Suprapubic skin (tissue), 4 donors: ENCODE measurements at regions not wholly inside any gene's neighbourhood (a gene's known extent, or its start where the extent isn't known, plus 50 kb on each side); places are given as distances from the start of the nearest gene placed in this dataset.

Experiments used
- DNase-seq, 2 donors: peaks; one replicate each; pipeline ENCODE4 v3.0.0-alpha.2; 2019; ENCODE audit warnings: low spot score in 2 of 2
- H3K27ac ChIP-seq: fragments of 200-600 bp; sonication (generic); one replicate; pipeline ENCODE4 v1.5.1; 2019
- H3K27me3 ChIP-seq: fragments of 200-600 bp; sonication (generic); one replicate; pipeline ENCODE4 v1.5.1; 2019
- H3K36me3 ChIP-seq: fragments of 200-600 bp; sonication (generic); one replicate; pipeline ENCODE4 v1.5.1; 2019
- H3K4me1 ChIP-seq: fragments of 200-600 bp; sonication (generic); one replicate; pipeline ENCODE4 v1.5.1; 2019
- H3K4me3 ChIP-seq: fragments of 200-600 bp; sonication (generic); one replicate; pipeline ENCODE4 v1.5.1; 2019; ENCODE audit warnings: mild to moderate bottlenecking
- H3K9me3 ChIP-seq: fragments of 200-600 bp; sonication (generic); one replicate; pipeline ENCODE4 v1.5.1; 2019
- EP300 ChIP-seq: sonication (generic); formaldehyde crosslinking; IDR thresholded peaks from one replicate; pipeline ENCODE4 v1.6.1; 2017; ENCODE audit warnings: antibody characterized with exemption
- POLR2A ChIP-seq, 2 donors: fragments of 450-650 bp; IDR thresholded peaks; one replicate each; pipeline ENCODE4 v1.6.1; 2017; ENCODE audit warnings: antibody characterized with exemption in 2 of 2, mild to moderate bottlenecking in 2 of 2, moderate library complexity in 2 of 2
- POLR2AphosphoS5 ChIP-seq, 3 donors: sonication (generic); formaldehyde crosslinking; IDR thresholded peaks; one replicate each; pipeline ENCODE4 v1.6.1; 2017; ENCODE audit warnings: antibody characterized with exemption in 3 of 3
- WGBS: methylation state at CpG from one replicate; pipeline ENCODE4 v1.1.5; 2018; 5-methylcytosine and 5-hydroxymethylcytosine counted together
- TF ChIP-seq, protein P1 (sequence below), 2 donors: fragments of 200-600 bp in 1 of 2; fragments of 450-650 bp in 1 of 2; sonication (generic) in 1 of 2; IDR thresholded peaks; one replicate each; pipeline ENCODE4 v1.5.1; 2016 to 2019; ENCODE audit warnings: antibody characterized with exemption in 2 of 2, mild to moderate bottlenecking in 1 of 2, moderate library complexity in 1 of 2

DNA sequence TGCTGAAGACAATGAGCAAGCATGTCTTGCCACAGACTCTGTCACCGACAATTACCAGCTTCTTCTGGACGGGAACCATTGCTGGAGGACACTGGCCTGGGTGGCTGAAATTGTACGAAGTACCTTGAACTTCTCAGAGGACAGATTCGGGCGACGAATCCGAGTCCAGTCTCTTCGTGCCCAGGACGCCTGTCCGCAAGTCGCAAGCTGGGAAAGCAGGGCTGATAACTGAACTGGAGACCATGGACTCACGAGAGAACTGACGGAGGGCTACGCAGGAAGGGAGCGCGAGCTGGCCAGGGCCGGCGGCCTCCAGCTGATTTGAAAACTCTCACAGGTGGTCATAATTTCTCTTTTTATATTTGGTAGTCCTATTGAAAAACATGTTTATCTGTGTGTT is 1229.5 kb upstream of the MAP3K7 start:
- Histone ChIP-seq H3K27me3 (no peaks in the 10 kb centered on the region), H3K27ac (no peak overlapping the region), H3K9me3 (no peaks in the 10 kb centered on the region), H3K4me3 (no peak overlapping the region), H3K36me3 (no peaks in the 10 kb centered on the region), H3K4me1 (no peaks in the 10 kb centered on the region)
- DNase-seq: peak in 1 of 2 donors; percentile 44
- 95% methylated on average over 18 of the region's 18 CpGs for WGBS
- TF ChIP-seq POLR2AphosphoS5 (IDR thresholded peaks at IDR 0.05) (no peak), POLR2A (IDR thresholded peaks at IDR 0.05) (no peak), EP300 (no peak)
- TF ChIP-seq, protein P1, sequence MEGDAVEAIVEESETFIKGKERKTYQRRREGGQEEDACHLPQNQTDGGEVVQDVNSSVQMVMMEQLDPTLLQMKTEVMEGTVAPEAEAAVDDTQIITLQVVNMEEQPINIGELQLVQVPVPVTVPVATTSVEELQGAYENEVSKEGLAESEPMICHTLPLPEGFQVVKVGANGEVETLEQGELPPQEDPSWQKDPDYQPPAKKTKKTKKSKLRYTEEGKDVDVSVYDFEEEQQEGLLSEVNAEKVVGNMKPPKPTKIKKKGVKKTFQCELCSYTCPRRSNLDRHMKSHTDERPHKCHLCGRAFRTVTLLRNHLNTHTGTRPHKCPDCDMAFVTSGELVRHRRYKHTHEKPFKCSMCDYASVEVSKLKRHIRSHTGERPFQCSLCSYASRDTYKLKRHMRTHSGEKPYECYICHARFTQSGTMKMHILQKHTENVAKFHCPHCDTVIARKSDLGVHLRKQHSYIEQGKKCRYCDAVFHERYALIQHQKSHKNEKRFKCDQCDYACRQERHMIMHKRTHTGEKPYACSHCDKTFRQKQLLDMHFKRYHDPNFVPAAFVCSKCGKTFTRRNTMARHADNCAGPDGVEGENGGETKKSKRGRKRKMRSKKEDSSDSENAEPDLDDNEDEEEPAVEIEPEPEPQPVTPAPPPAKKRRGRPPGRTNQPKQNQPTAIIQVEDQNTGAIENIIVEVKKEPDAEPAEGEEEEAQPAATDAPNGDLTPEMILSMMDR (IDR thresholded peaks at IDR 0.05): no peak

DNA sequence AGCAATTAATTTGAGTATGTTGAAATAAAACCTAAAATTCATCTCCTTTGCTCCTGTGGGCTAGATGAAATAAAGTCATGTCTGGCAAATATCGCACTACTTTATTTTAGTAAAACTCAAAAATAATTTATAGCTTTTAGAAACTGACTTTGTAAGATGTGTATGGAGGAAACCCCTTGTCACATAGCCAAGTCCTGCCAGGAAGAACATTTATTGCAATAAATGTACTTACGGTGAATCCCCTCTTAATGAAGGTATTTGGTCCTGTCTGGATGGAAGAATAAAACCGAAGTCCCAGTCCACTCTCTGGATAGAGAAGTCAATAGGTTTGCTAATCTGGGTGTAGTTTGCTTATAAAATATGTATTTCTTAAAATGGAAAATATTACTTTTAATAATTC is 1226.8 kb upstream of the MAP3K7 start:
- 49% methylated on average over 3 of the region's 3 CpGs for WGBS
- no peak for TF ChIP-seq EP300

DNA sequence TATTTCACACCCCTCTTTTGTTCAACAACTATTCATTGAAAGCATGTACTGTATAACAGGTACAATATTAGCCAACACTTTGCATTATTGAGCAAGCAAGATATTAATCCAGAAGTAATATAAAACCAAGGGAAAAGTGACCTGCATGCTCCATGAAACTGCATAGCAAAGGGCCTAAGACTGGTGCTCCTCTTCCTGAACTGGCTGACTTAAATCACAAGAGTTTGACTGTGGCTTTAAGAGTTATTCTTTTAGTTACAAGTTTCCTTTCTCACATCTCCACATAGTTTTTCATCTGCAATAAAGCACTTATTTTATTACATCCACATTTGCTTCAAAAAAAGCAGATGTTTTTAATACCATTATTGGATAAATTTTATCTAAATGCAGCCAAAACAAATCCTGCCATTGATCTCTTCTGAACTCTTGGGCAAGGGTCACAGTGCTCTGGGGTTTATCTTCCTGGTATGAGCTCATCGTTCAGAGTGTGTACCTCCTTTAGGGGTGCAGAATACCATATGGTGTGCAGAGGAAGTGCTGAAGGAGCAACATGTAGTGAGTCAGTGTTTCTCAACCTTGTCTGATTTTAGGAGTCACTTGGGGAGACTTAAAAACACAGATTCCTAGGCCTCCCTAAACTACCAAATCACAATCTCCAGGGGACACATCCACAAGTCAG is 1225.9 kb upstream of the MAP3K7 start:
- no peaks in the 10 kb centered on the region for H3K36me3 ChIP-seq
- 11% methylated on average over 1 of the region's 1 CpG for WGBS
- TF ChIP-seq, protein P1 (IDR thresholded peaks at IDR 0.05): no peak
- no peak for TF ChIP-seq POLR2A (IDR thresholded peaks at IDR 0.05)
- TF ChIP-seq EP300: no peak
- TF ChIP-seq POLR2AphosphoS5 (IDR thresholded peaks at IDR 0.05): no peak
- H3K27me3 ChIP-seq: no peaks in the 10 kb centered on the region
- DNase-seq: no peak
- H3K9me3 ChIP-seq: no peaks in the 10 kb centered on the region
- H3K4me3 ChIP-seq: no peak overlapping the region
- H3K27ac ChIP-seq: no peak overlapping the region
- no peaks in the 10 kb centered on the region for H3K4me1 ChIP-seq

More for the DNA sequence above, 1226.8 kb upstream of the MAP3K7 start:
- no peaks in the 10 kb centered on the region for H3K4me1 ChIP-seq
- H3K27me3 ChIP-seq: no peaks in the 10 kb centered on the region
- H3K9me3 ChIP-seq: no peaks in the 10 kb centered on the region
- H3K27ac ChIP-seq: no peak overlapping the region
- H3K36me3 ChIP-seq: no peaks in the 10 kb centered on the region
- no peak for DNase-seq
- H3K4me3 ChIP-seq: no peak overlapping the region

DNA sequence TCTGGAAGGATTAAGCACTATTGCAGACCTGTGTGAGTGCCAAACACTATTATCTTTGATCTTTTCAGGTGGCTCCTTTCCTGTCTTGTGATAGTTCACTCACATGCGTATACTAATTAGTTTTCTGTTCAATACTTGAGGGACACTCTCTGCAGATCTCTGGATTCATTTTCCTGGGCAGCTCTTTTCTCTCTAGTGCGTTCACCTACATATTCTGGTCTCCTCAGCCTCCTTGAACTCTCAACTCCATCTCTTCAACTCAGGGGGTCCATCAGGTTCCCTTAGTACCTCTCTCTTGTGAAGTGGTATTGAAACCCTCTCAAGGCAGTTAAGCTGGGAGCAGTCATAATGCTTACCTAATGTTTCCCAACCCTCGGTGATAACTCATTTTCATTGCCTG is 1218.1 kb upstream of the MAP3K7 start:
- no peak overlapping the region for H3K4me3 ChIP-seq
- no peaks in the 10 kb centered on the region for H3K27me3 ChIP-seq
- no peak overlapping the region for H3K27ac ChIP-seq
- WGBS: 75% methylated on average over 3 of the region's 3 CpGs
- TF ChIP-seq POLR2A (IDR thresholded peaks at IDR 0.05): no peak
- TF ChIP-seq EP300: no peak
- TF ChIP-seq, protein P1 (IDR thresholded peaks at IDR 0.05): no peak
- TF ChIP-seq POLR2AphosphoS5 (IDR thresholded peaks at IDR 0.05): no peak
- no peaks in the 10 kb centered on the region for H3K36me3 ChIP-seq
- no peak for DNase-seq
- H3K4me1 ChIP-seq: no peaks in the 10 kb centered on the region
- H3K9me3 ChIP-seq: no peaks in the 10 kb centered on the region

DNA sequence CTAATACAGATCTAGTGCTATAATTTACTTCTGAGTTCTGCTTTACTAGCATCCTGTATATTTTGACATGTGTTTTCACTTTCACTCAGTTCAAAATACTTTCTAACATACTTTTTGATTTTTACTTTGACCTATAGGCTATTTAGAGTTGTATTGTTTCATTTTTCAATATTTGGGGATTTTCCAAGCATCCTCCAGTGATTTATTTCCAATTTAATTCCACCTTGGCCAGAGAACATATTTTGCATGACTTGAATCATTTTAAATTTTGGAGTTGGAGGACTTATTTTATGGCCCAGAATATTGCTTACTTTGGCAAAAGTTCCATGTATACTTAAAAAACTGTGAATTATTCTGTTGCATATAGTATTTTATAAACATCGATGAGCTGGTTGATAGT is 1215.6 kb upstream of the MAP3K7 start:
- 91% methylated on average over 1 of the region's 1 CpG for whole genome bisulfite sequencing
- no peaks in the 10 kb centered on the region for H3K9me3 ChIP-seq
- no peaks in the 10 kb centered on the region for H3K27me3 ChIP-seq
- no peak overlapping the region for H3K27ac ChIP-seq
- H3K4me3 ChIP-seq: no peak overlapping the region
- no peak for DNase-seq
- no peaks in the 10 kb centered on the region for H3K4me1 ChIP-seq
- no peak for TF ChIP-seq POLR2A (IDR thresholded peaks at IDR 0.05)
- no peak for TF ChIP-seq EP300
- TF ChIP-seq POLR2AphosphoS5 (IDR thresholded peaks at IDR 0.05): no peak
- TF ChIP-seq, protein P1 (IDR thresholded peaks at IDR 0.05): no peak
- H3K36me3 ChIP-seq: no peaks in the 10 kb centered on the region

DNA sequence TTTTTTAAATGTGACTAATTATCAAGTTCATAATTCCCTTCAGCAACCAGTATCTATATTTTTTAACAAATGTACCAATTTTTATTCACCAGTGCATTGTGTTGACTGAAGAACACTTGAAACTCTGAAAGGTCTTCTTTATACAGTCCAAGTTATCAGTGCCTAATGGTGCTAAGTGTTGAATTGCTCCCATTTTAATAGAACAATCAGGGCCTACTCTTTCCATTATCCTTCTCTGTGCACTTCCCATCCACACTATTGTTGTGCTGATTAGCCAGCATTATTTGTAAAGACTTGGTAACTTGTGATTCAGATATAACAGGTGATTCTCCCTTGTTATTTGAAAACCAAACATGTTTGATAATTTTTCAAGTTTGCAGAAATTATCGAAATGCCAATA is 1209.7 kb upstream of the MAP3K7 start:
- no peak for TF ChIP-seq POLR2A (IDR thresholded peaks at IDR 0.05)
- TF ChIP-seq, protein P1 (IDR thresholded peaks at IDR 0.05): no peak
- TF ChIP-seq EP300: no peak
- TF ChIP-seq POLR2AphosphoS5 (IDR thresholded peaks at IDR 0.05): no peak
- Histone ChIP-seq H3K36me3 (no peaks in the 10 kb centered on the region), H3K27ac (no peak overlapping the region), H3K27me3 (no peaks in the 10 kb centered on the region), H3K4me1 (no peaks in the 10 kb centered on the region), H3K4me3 (no peak overlapping the region), H3K9me3 (no peaks in the 10 kb centered on the region)
- DNase-seq: no peak
- WGBS: 96% methylated on average over 1 of the region's 1 CpG
